SW480 (cell line): ENCODE measurements at regions not wholly inside any gene's neighbourhood (a gene's known extent, or its start where the extent isn't known, plus 50 kb on each side); places are given as distances from the start of the nearest gene placed in this dataset.
"Not testable (repeated sequence)": the region's sequence is repeated elsewhere in the genome, so short reads cannot be mapped to it uniquely, and the experiment has no call there.

Experiments used
- DNase-seq: peaks from one replicate; pipeline ENCODE4 v3.0.0-alpha.2; 2016; ENCODE audit warnings: low spot score

GRCh38 chr7:73175322-73175721 is 89.5 kb upstream of the SPDYE9 start:
- DNase-seq = not testable (repeated sequence)

GRCh38 chr7:73170902-73171301 is 85.1 kb upstream of the SPDYE9 start:
- DNase-seq = not testable (repeated sequence)

- not testable (repeated sequence) for DNase-seq
Measured at GRCh38 chr7:73170415-73170814, 84.6 kb upstream of the SPDYE9 start.

GRCh38 chr7:73166152-73166551 is 80.3 kb upstream of the SPDYE9 start:
- DNase-seq = not testable (repeated sequence)

GRCh38 chr7:73162680-73163079 is 76.8 kb upstream of the SPDYE9 start:
- DNase-seq = not testable (repeated sequence)

GRCh38 chr7:73161727-73162126 is 75.9 kb upstream of the SPDYE9 start:
- not testable (repeated sequence) for DNase-seq

- not testable (repeated sequence) for DNase-seq
Measured at GRCh38 chr7:73157169-73157661, 71.4 kb upstream of the SPDYE9 start.

GRCh38 chr7:73156510-73157168 is 70.8 kb upstream of the SPDYE9 start:
- not testable (repeated sequence) for DNase-seq

GRCh38 chr7:73154586-73155038 is 68.8 kb upstream of the SPDYE9 start:
- DNase-seq = peak; percentile 54

- not testable (repeated sequence) for DNase-seq
Measured at GRCh38 chr7:73153921-73154585, 68.2 kb upstream of the SPDYE9 start.

GRCh38 chr7:73148570-73148969 is 62.7 kb upstream of the SPDYE9 start:
- DNase-seq = not testable (repeated sequence)

GRCh38 chr7:73147681-73148080 is 61.8 kb upstream of the SPDYE9 start:
- not testable (repeated sequence) for DNase-seq

- not testable (repeated sequence) for DNase-seq
Measured at GRCh38 chr7:73143993-73144392, 58.2 kb upstream of the SPDYE9 start.

GRCh38 chr7:73137922-73138321 is 52.1 kb upstream of the SPDYE9 start:
- DNase-seq = not testable (repeated sequence)
